ENCODE measurements at regions not wholly inside any gene's neighbourhood (a gene's known extent, or its start where the extent isn't known, plus 50 kb on each side); places are given as distances from the start of the nearest gene placed in this dataset.

- no peak for TF ChIP-seq POLR2A (IDR thresholded peaks at IDR 0.05; ENCODE audit: low read depth, low read length)
- no peak for TF ChIP-seq TAF1 (IDR thresholded peaks at IDR 0.05; ENCODE audit: borderline replicate concordance, low read depth, low read length)
Observed at GRCh38 chr11:32015427-32015826, 75.4 kb upstream of the RCN1 start.

Measured in GM12892 (cell line).